ENCODE measurements at regions not wholly inside any gene's neighbourhood (a gene's known extent, or its start where the extent isn't known, plus 50 kb on each side); places are given as distances from the start of the nearest gene placed in this dataset.

- TF ChIP-seq ZNF462 (CRISPR knock-in tag; IDR thresholded peaks at IDR 0.05) (no peak), ZNF114 (CRISPR knock-in tag; IDR thresholded peaks at IDR 0.05) (no peak), NANOG (IDR thresholded peaks at IDR 0.05; ENCODE audit: borderline replicate concordance) (no peak), EZH2phosphoT487 (IDR thresholded peaks at IDR 0.05; ENCODE audit: unreplicated experiment) (no peak)
- TF ChIP-seq, protein P1, sequence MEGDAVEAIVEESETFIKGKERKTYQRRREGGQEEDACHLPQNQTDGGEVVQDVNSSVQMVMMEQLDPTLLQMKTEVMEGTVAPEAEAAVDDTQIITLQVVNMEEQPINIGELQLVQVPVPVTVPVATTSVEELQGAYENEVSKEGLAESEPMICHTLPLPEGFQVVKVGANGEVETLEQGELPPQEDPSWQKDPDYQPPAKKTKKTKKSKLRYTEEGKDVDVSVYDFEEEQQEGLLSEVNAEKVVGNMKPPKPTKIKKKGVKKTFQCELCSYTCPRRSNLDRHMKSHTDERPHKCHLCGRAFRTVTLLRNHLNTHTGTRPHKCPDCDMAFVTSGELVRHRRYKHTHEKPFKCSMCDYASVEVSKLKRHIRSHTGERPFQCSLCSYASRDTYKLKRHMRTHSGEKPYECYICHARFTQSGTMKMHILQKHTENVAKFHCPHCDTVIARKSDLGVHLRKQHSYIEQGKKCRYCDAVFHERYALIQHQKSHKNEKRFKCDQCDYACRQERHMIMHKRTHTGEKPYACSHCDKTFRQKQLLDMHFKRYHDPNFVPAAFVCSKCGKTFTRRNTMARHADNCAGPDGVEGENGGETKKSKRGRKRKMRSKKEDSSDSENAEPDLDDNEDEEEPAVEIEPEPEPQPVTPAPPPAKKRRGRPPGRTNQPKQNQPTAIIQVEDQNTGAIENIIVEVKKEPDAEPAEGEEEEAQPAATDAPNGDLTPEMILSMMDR (conservative IDR thresholded peaks at IDR 0.05; ENCODE audit: low read depth in 2 of 2): no peak
Measured at GRCh38 chr9:95791286-95791685, 84.2 kb upstream of the ERCC6L2 start (continued).

DNA sequence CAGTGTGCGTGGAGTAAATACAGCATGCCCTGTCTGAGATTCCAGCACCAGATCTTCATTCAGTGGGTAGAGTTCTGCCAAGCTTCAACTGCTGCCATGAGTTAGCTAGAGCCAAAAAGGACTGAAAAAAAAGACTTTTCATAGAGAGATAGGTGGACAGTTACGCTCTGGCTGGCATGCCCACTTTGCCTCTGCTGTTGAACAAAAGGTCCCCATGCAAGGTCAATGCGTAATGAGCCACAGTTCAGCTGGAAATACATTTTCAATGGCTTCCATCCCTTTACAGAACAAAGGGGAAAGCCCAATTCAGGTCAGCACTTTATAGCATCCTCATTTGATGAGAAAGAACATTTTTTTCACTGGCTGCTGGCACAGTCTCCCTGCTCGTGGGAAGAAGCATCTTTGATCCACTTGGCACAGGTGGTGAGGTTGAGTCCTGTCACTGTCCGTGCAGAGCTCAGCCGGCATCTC is 86.9 kb upstream of the ERCC6L2 start:
- Histone ChIP-seq H3K4me1 (ENCODE audit: insufficient read depth) (peaks cover 14% of the 10 kb centered on the region; the same call in 1 of the 2 replicates), H3F3A (replicated peaks; ENCODE audit: low read depth) (no peaks in the 10 kb centered on the region), H3K36me3 (ENCODE audit: insufficient read depth) (no peaks in the 10 kb centered on the region), H3K79me2 (replicated peaks; ENCODE audit: insufficient read depth) (no peaks in the 10 kb centered on the region), H4K20me1 (replicated peaks; ENCODE audit: insufficient read depth) (no peaks in the 10 kb centered on the region; the same call in 1 of the 2 replicates), H2AFZ (no peak overlapping the region), H3K4me3 (no peak overlapping the region), H3K27ac (ENCODE audit: low read depth) (no peak overlapping the region), H3K27me3 (ENCODE audit: insufficient read depth) (no peaks in the 10 kb centered on the region), H3K9me2 (ENCODE audit: insufficient read depth) (no peaks in the 10 kb centered on the region; the same call in 1 of the 2 replicates), H3K4me2 (no peak overlapping the region)
- peaks cover 21% of the 10 kb centered on the region for H3K4me1 Mint-ChIP-seq
- no peaks in the 10 kb centered on the region for H3K36me3 Mint-ChIP-seq (ENCODE audit: low read depth)
- H3K9me3 Mint-ChIP-seq: no peaks in the 10 kb centered on the region
- DNase-seq (ENCODE audit: low spot score) (no peak), ATAC-seq (no peak)
- H3K27ac Mint-ChIP-seq: no peak overlapping the region
- no peak overlapping the region for H3K4me3 Mint-ChIP-seq
- peaks cover 8% of the 10 kb centered on the region for H3K27me3 Mint-ChIP-seq (ENCODE audit: insufficient read depth, low read depth, poor library complexity)
- TF ChIP-seq ZNF331 (CRISPR knock-in tag; IDR thresholded peaks at IDR 0.05; ENCODE audit: low read depth): no peak
- no peak for TF ChIP-seq EZH2phosphoT487 (IDR thresholded peaks at IDR 0.05; ENCODE audit: unreplicated experiment)
- TF ChIP-seq, protein P1 (conservative IDR thresholded peaks at IDR 0.05; ENCODE audit: low read depth in 2 of 2): no peak
- TF ChIP-seq POLR2AphosphoS5 (IDR thresholded peaks at IDR 0.05; ENCODE audit: low read depth): no peak
- no peak for TF ChIP-seq JUNB (IDR thresholded peaks at IDR 0.05; ENCODE audit: unreplicated experiment)

All from GM23338 (cell line).